ENCODE measurements at regions not wholly inside any gene's neighbourhood (a gene's known extent, or its start where the extent isn't known, plus 50 kb on each side); places are given as distances from the start of the nearest gene placed in this dataset.
"Not testable (repeated sequence)": the region's sequence is repeated elsewhere in the genome, so short reads cannot be mapped to it uniquely, and the experiment has no call there.

DNA sequence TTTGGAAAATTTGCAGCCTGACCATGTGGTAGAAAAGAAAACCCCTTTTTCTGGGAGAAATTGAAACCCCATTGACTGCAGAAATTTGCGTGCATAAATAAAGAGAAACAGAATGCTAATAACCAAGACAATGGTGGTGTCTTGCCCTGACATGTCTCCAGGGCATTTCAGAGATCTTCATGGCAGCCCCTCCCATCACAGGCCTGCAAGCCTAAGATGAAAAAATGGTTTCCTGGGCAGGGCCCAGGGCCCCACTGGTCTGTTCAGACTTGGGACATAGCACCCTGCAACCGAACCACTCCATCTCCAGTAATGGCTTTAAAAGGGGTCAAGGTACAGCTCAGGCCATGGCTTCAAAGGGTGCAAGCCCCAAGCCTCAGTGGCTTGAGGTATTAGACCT lies 71.6 kb upstream of the SGIP1 start:
- no peak for DNase-seq

DNA sequence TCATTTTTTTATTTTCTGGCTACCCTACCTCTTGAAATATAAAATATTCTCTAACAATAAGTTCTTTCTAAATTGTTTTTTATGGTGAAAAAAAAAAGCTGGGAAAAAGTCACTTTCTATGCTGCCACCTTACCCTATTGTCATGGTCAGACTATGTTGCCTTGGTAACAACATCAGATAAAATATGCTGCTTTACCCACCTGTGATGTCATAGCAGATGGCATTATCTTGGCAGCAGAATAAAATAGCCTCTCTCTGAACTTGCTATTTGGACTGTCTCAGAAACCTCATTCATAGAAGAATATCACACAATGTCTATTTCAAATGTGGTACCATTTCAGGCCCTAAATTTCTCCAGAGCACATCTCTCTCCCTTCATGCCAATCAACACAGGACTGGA lies 69.6 kb upstream of the SGIP1 start:
- DNase-seq = no peak

DNA sequence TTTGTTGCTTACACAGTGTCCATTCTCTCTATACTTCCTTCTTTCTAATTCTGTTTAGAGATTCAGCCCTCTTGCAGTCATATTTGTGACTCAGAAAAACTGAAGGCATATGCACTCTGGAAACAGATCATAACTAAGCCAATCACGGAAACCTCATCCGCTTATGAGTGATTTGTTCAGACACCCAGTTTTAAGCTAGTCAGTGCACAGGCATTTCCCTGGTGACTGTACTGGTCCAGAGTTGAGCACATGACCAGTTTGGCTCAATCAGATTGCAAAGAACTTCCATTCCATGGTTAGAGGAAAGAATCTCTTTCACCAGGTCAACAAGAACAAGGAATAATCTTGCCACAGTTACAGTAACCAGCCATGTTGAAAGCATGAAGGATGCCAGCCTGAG lies 69.2 kb upstream of the SGIP1 start:
- DNase-seq = no peak

DNA sequence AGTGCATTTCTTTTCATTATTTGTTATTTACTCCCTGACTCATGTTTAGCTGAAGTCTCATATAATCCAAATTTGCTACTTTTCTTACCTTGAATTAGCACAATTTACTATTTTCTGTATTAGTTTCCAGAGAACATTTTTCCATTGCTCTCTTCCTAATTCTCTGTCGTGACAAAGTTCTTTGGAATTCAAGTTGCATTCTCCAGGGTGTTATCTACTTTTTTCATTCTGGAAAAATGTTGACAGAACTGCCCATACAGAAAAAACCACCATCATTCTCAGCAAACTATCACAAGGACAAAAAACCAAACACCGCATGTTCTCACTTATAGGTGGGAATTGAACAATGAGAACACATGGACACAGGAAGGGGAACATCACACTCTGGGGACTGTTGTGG lies 67.3 kb upstream of the SGIP1 start:
- not testable (repeated sequence) for DNase-seq

DNA sequence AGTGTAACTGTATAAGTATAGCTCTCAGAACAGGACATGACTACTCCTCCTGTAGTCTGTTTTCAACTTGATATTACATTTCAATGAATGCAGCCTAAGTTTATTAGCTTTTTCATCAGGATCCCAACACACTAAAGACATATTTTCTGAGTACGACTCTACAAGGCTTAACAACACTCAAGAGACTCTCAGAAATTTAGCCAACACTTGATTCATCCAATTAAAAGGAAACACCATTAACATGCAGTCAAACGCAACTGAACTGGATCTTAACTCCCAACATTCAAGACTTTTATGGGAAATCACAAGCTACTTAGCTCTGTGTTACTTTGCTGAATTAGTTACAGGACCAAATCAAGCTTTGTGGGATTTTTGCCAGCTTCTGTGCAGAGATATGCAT lies 65.2 kb upstream of the SGIP1 start:
- DNase-seq = no peak

DNA sequence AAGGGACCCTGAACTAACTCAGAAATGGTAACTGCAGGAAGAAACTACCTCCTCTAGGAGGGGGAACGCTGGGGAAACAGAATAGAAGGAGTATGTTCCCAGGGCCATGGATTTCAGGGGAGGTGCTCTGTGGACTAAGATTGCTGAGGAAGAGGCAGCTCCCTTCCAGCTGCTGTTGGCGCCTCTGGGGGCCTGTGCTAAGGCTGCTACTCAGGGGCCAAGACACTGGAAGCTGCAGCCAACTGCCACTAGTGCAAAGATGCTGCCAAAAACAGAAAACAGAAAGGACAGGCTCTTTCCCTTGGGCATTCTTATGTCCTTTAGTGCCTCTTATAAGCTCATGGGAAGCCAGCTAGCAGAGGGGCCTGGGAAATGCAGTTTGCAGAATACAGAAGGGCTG lies 58.0 kb upstream of the SGIP1 start:
- no peak for DNase-seq

DNA sequence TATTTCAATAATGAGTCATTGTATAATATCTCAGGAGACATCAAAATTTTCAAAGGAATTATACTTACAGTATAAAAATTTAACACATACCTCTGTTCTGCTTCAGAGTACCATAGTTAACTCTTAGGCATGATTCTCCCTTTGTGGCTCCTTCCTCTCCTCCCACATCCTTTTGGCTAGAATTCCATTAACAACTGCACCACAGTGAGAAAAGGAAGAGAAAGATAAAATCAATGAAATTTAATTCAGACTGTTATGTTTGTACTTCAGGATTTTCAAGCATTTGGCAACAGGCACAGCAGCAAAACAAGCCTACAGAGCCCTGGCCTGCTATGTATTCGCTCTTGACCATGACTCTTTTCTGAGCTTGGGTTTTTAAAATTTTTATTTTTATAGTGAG lies 57.2 kb upstream of the SGIP1 start:
- DNase-seq = no peak

DNA sequence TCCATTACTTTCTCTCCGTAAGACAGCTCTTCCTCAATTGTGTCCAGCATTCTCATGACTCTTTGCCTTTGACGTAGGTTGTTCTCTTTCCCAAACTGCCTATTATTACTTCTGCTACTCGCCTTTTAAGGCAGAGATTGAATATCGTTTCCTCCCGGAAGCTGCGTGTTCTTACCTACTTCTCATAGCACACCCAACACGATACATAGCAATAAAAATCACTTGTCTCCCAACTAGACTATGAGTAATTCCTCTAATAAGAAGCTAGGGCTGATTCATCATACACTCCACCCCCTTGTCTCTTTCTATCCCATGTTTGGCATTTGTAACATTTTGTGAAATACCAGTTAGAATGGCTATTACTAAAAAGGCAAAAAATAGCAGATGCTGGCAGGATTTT lies 55.8 kb upstream of the SGIP1 start:
- DNase-seq = no peak

DNA sequence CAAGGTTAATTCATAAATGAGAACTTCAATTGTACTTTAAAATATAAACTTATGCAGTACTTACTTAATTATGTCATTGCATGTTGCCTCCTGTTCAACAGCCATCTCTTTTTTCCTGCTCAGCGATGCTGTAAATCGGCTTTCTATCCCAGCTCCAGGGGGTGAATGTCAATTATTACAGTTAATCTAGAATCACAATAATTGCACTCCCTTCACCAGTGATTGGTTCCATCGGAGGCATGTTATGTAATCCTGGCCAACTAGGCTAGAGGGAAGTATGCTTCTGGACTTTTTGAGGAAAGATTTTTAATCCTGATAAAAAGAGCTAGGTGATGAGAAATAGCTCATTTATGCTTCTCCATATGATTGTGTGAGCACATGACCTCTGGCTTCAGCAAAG lies 53.8 kb upstream of the SGIP1 start:
- peak; percentile 88 for DNase-seq

DNA sequence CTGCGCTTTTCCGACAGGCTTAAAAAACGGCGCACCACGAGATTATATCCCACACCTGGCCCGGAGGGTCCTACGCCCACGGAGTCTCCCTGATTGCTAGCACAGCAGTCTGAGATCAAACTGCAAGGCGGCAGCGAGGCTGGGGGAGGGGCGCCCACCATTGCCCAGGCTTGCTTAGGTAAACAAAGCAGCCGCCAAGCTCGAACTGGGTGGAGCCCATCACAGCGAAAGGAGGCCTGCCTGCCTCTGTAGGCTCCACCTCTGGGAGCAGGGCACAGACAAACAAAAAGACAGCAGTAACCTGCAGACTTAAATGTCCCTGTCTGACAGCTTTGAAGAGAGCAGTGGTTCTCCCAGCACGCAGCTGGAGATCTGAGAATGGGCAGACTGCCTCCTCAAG lies 52.7 kb upstream of the SGIP1 start:
- not testable (repeated sequence) for DNase-seq

All from eye (tissue), 1 donor.